HFFc6 (cell line): ENCODE measurements at regions not wholly inside any gene's neighbourhood (a gene's known extent, or its start where the extent isn't known, plus 50 kb on each side); places are given as distances from the start of the nearest gene placed in this dataset.

Experiments
- DNase-seq: peaks from one replicate; pipeline ENCODE4 v3.0.0-alpha.2; 2018
- H3K27ac Mint-ChIP-seq: 2 replicates; pipeline ENCODE4 v1.8.0; 2020; ENCODE audit warnings: mild to moderate bottlenecking, mixed read lengths
- H3K27me3 Mint-ChIP-seq: 2 replicates; pipeline ENCODE4 v1.8.0; 2021; ENCODE audit warnings: mild to moderate bottlenecking, moderate library complexity, mixed read lengths; ENCODE audit not compliant: insufficient read depth
- H3K36me3 Mint-ChIP-seq: 2 replicates; pipeline ENCODE4 v1.8.0; 2021; ENCODE audit warnings: low read depth, mixed read lengths
- H3K4me1 Mint-ChIP-seq: 2 replicates; pipeline ENCODE4 v1.8.0; 2020; ENCODE audit warnings: low read depth, mixed read lengths
- H3K4me3 Mint-ChIP-seq: 2 replicates; pipeline ENCODE4 v1.8.0; 2020; ENCODE audit warnings: mild to moderate bottlenecking, moderate library complexity, mixed read lengths
- H3K9me3 Mint-ChIP-seq: 2 replicates; pipeline ENCODE4 v1.8.0; 2020; ENCODE audit warnings: mild to moderate bottlenecking, mixed read lengths
- TF ChIP-seq, protein P1 (sequence below): fragments of 200-600 bp; sonication (generic); IDR thresholded peaks from 2 replicates; pipeline ENCODE4 v1.5.0; 2021; ENCODE audit warnings: antibody characterized with exemption, mild to moderate bottlenecking

GRCh38 chr3:43195115-43195498, 89.2 kb upstream of the POMGNT2 start:
- Mint-ChIP-seq H3K36me3 (peaks cover 16% of the 10 kb centered on the region), H3K4me1 (peaks cover 45% of the 10 kb centered on the region), H3K27ac (no peak overlapping the region), H3K27me3 (peaks cover 21% of the 10 kb centered on the region), H3K9me3 (peaks cover 18% of the 10 kb centered on the region), H3K4me3 (no peak overlapping the region)
- TF ChIP-seq, protein P1, sequence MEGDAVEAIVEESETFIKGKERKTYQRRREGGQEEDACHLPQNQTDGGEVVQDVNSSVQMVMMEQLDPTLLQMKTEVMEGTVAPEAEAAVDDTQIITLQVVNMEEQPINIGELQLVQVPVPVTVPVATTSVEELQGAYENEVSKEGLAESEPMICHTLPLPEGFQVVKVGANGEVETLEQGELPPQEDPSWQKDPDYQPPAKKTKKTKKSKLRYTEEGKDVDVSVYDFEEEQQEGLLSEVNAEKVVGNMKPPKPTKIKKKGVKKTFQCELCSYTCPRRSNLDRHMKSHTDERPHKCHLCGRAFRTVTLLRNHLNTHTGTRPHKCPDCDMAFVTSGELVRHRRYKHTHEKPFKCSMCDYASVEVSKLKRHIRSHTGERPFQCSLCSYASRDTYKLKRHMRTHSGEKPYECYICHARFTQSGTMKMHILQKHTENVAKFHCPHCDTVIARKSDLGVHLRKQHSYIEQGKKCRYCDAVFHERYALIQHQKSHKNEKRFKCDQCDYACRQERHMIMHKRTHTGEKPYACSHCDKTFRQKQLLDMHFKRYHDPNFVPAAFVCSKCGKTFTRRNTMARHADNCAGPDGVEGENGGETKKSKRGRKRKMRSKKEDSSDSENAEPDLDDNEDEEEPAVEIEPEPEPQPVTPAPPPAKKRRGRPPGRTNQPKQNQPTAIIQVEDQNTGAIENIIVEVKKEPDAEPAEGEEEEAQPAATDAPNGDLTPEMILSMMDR = no peak
- DNase-seq = no peak

GRCh38 chr3:43194490-43195114, 88.7 kb upstream of the POMGNT2 start:
- TF ChIP-seq, protein P1 = no peak
- Mint-ChIP-seq H3K9me3 (peaks cover 13% of the 10 kb centered on the region), H3K36me3 (peaks cover 15% of the 10 kb centered on the region), H3K4me1 (peaks cover 50% of the 10 kb centered on the region), H3K27ac (no peak overlapping the region), H3K27me3 (peaks cover 19% of the 10 kb centered on the region), H3K4me3 (no peak overlapping the region)
- DNase-seq = no peak

DNA sequence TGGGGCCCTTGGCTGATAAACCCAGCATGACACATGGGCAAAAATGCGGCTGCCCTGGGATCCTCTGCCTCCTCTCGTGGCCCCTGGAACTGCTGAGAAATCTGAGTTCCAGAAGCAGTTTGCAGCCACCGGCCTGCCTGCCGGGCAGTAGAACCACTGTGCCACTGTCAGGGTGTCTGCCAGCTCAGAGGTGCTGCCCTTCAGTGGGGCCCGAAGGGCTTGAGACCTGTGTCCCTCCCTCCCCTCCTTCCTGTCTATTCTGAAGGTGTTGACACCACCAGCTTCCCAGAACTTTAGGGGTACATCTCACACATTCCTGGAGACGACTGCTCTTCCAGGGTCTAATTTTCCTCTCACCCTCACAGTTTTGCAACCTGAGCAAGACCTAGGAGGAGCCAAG, 88.2 kb upstream of the POMGNT2 start:
- no peak for DNase-seq
- peaks cover 53% of the 10 kb centered on the region for H3K4me1 Mint-ChIP-seq
- peaks cover 16% of the 10 kb centered on the region for H3K36me3 Mint-ChIP-seq
- peaks cover 7% of the 10 kb centered on the region for H3K9me3 Mint-ChIP-seq
- TF ChIP-seq, protein P1 = no peak
- H3K4me3 Mint-ChIP-seq = no peak overlapping the region
- peaks cover 21% of the 10 kb centered on the region for H3K27me3 Mint-ChIP-seq
- no peak overlapping the region for H3K27ac Mint-ChIP-seq

GRCh38 chr3:43192028-43192427, 86.1 kb upstream of the POMGNT2 start:
- H3K9me3 Mint-ChIP-seq = peaks cover 14% of the 10 kb centered on the region
- peaks cover 19% of the 10 kb centered on the region for H3K27me3 Mint-ChIP-seq
- peaks cover 58% of the 10 kb centered on the region for H3K4me1 Mint-ChIP-seq
- peaks cover 26% of the 10 kb centered on the region for H3K36me3 Mint-ChIP-seq
- no peak for DNase-seq
- TF ChIP-seq, protein P1 = no peak
- H3K4me3 Mint-ChIP-seq = peak overlapping the region; percentile 27
- peak overlapping the region; percentile 56 for H3K27ac Mint-ChIP-seq

DNA sequence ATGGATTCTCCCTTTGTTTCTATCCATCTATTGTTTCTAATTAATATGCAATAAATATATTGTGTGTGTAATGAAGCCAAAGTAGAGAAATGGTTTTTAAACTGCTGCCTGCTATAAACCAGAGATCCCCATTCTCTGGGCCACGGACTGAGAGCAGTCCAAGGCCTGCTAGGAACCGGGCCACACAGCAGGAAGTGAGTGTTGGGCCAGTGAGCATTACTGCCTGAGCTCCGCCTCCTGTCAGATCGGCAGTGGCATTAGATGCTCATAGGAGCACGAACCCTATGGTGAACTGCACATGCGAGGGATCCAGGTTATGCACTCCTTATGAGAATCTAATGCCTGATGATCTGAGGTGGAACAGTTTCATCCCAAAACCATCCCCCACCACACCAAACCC, 85.2 kb upstream of the POMGNT2 start:
- Mint-ChIP-seq H3K27ac (peak overlapping the region; percentile 86), H3K27me3 (peaks cover 13% of the 10 kb centered on the region), H3K4me1 (peaks cover 67% of the 10 kb centered on the region), H3K36me3 (peaks cover 26% of the 10 kb centered on the region), H3K9me3 (peaks cover 14% of the 10 kb centered on the region), H3K4me3 (peak overlapping the region; percentile 72; the same call in 1 of the 2 replicates)
- TF ChIP-seq, protein P1 = no peak
- no peak for DNase-seq
